Duodenal mucosa (tissue), 2 donors: ENCODE measurements at regions not wholly inside any gene's neighbourhood (a gene's known extent, or its start where the extent isn't known, plus 50 kb on each side); places are given as distances from the start of the nearest gene placed in this dataset.

Experiments used
- H3K27ac ChIP-seq: one replicate; pipeline ENCODE4 v1.7.0; 2013; ENCODE audit warnings: low read depth, low read length
- H3K27me3 ChIP-seq, 2 donors: one replicate each; pipeline ENCODE4 v1.7.0; 2013; ENCODE audit warnings: low read length in 2 of 2, control low read depth in 1 of 2; ENCODE audit not compliant: insufficient read depth in 2 of 2, control insufficient read depth in 1 of 2
- H3K36me3 ChIP-seq, 2 donors: one replicate each; pipeline ENCODE4 v1.7.0; 2013; ENCODE audit warnings: low read length in 2 of 2, control low read depth in 1 of 2; ENCODE audit not compliant: insufficient read depth in 2 of 2, control insufficient read depth in 1 of 2
- H3K4me1 ChIP-seq, 2 donors: one replicate each; pipeline ENCODE4 v1.7.0; 2013; ENCODE audit warnings: low read length in 2 of 2, control low read depth in 1 of 2; ENCODE audit not compliant: insufficient read depth in 2 of 2, control insufficient read depth in 1 of 2
- H3K4me3 ChIP-seq, 2 donors: one replicate each; pipeline ENCODE4 v1.7.0; 2013; ENCODE audit warnings: low read length in 2 of 2, low read depth in 1 of 2
- H3K9ac ChIP-seq, 2 donors: one replicate each; pipeline ENCODE4 v1.7.0; 2013; ENCODE audit warnings: low read length in 2 of 2, low read depth in 1 of 2
- H3K9me3 ChIP-seq, 2 donors: one replicate each; pipeline ENCODE4 v1.7.0; 2013; ENCODE audit warnings: low read length in 2 of 2, control low read depth in 1 of 2; ENCODE audit not compliant: control insufficient read depth in 1 of 2

DNA sequence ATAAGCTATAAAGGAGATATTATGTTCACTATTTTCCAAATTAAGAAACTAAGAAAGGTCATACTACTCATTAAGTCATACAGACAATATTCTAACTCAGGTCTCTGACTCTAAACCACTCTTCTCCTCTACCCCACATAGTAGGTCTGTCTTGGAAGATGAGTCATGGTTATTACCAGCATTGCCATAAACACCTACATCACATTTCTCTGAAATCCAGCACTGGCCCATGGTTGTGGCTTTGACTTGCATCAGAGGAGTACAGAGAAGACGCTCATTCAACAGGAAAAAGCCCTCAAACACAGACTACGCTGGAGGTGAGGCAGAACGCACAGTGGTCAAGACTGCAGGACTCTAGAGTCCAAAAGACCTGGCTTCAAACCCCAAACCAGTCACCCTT, 476.8 kb downstream of the COG6 start:
- H3K4me1 ChIP-seq = no peaks in the 10 kb centered on the region
- H3K4me3 ChIP-seq = no peak overlapping the region
- no peaks in the 10 kb centered on the region for H3K36me3 ChIP-seq
- no peak overlapping the region for H3K27ac ChIP-seq
- peaks cover 0 to 5% of the 10 kb centered on the region in 2 donors for H3K9me3 ChIP-seq
- no peaks in the 10 kb centered on the region for H3K27me3 ChIP-seq
- H3K9ac ChIP-seq = no peak overlapping the region

DNA sequence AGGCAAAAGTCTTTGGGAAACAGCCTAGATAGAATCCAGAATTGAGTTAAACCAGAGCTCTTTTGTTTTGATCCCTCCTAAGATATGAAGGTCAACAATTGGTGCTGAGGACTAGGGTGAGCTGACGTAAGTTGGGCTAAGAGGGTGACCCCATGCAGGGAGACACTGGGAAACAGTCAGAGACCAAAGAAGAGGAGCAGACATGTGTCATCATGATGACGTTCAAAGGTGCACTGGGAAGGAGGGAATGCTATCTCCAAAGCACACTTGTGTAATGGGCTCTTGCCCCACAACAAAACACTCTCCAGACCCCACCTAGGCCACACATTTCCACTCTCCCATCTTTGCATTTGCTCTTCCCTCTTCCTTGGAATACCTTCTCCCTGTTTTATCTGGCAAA, 481.4 kb downstream of the COG6 start:
- no peaks in the 10 kb centered on the region for H3K4me1 ChIP-seq
- no peak overlapping the region for H3K4me3 ChIP-seq
- H3K9ac ChIP-seq = no peak overlapping the region
- H3K9me3 ChIP-seq = no peaks in the 10 kb centered on the region
- no peak overlapping the region for H3K27ac ChIP-seq
- H3K27me3 ChIP-seq = no peaks in the 10 kb centered on the region
- no peaks in the 10 kb centered on the region for H3K36me3 ChIP-seq

DNA sequence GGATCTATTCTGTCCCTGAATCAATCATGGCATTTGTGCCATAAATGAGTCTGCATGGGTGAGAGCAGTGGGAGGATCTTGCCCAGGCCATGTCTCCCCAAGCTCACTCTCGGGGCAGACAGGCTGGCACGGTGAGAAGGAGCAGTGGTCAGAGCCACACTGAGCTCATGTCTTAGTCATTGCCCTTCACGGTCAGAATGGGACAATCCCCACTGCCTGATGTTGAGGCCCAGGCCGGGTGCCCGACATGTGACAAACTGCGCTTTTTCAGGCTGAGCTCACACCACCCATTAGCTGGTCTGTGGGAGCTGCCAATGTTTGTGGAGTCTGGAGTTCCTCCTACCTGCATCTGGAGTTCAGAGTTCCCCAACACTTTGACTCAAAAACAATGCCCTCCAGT, 481.9 kb downstream of the COG6 start:
- Histone ChIP-seq H3K9me3 (no peaks in the 10 kb centered on the region), H3K9ac (no peak overlapping the region), H3K4me3 (no peak overlapping the region), H3K36me3 (no peaks in the 10 kb centered on the region), H3K27ac (no peak overlapping the region), H3K27me3 (no peaks in the 10 kb centered on the region), H3K4me1 (no peaks in the 10 kb centered on the region)

GRCh38 chr13:40139896-40140520, 484.5 kb downstream of the COG6 start:
- Histone ChIP-seq H3K4me1 (no peaks in the 10 kb centered on the region), H3K4me3 (no peak overlapping the region), H3K27ac (no peak overlapping the region), H3K36me3 (no peaks in the 10 kb centered on the region), H3K9me3 (no peaks in the 10 kb centered on the region), H3K27me3 (no peaks in the 10 kb centered on the region), H3K9ac (no peak overlapping the region)

GRCh38 chr13:40141859-40142555, 486.5 kb downstream of the COG6 start:
- Histone ChIP-seq H3K4me1 (no peaks in the 10 kb centered on the region), H3K9me3 (no peaks in the 10 kb centered on the region), H3K36me3 (no peaks in the 10 kb centered on the region), H3K27ac (no peak overlapping the region), H3K4me3 (no peak overlapping the region), H3K27me3 (no peaks in the 10 kb centered on the region), H3K9ac (no peak overlapping the region)

GRCh38 chr13:40143106-40143505, 487.6 kb downstream of the COG6 start:
- Histone ChIP-seq H3K4me1 (no peaks in the 10 kb centered on the region), H3K9me3 (no peaks in the 10 kb centered on the region), H3K27me3 (no peaks in the 10 kb centered on the region), H3K27ac (no peak overlapping the region), H3K9ac (no peak overlapping the region), H3K4me3 (no peak overlapping the region), H3K36me3 (no peaks in the 10 kb centered on the region)

- no peaks in the 10 kb centered on the region for H3K9me3 ChIP-seq
- no peak overlapping the region for H3K9ac ChIP-seq
- H3K4me3 ChIP-seq = no peak overlapping the region
- no peaks in the 10 kb centered on the region for H3K27me3 ChIP-seq
- H3K4me1 ChIP-seq = no peaks in the 10 kb centered on the region
- no peaks in the 10 kb centered on the region for H3K36me3 ChIP-seq
- no peak overlapping the region for H3K27ac ChIP-seq
Observed at GRCh38 chr13:40143559-40143958, 488.1 kb downstream of the COG6 start.

DNA sequence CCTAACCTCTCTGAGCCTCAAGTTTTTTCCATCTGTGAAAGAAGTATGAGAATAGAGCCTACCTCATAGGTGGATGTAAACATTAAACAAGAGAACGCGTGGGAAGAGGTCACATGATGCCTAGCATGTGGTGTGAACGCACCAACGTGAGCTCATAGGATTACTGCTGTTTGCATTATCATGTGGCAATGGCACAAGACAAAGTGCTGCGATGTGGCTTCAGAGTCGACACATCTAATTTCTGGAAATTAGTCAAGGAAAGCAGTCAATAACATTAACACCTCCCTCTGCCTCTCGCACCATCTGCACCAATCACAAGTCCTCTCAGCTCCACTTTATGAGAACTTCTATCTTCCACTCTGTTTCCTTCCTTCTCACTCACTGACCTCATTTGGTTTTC, 489.7 kb downstream of the COG6 start:
- Histone ChIP-seq H3K4me3 (no peak overlapping the region), H3K9ac (no peak overlapping the region), H3K36me3 (no peaks in the 10 kb centered on the region), H3K27me3 (no peaks in the 10 kb centered on the region), H3K4me1 (no peaks in the 10 kb centered on the region), H3K27ac (no peak overlapping the region), H3K9me3 (no peaks in the 10 kb centered on the region)

- Histone ChIP-seq H3K9ac (no peak overlapping the region), H3K36me3 (no peaks in the 10 kb centered on the region), H3K9me3 (no peaks in the 10 kb centered on the region), H3K4me3 (no peak overlapping the region), H3K27ac (no peak overlapping the region), H3K27me3 (no peaks in the 10 kb centered on the region), H3K4me1 (no peaks in the 10 kb centered on the region)
Observed at GRCh38 chr13:40146063-40146462, 490.6 kb downstream of the COG6 start.

- H3K36me3 ChIP-seq = no peaks in the 10 kb centered on the region
- H3K9ac ChIP-seq = no peak overlapping the region
- H3K4me3 ChIP-seq = no peak overlapping the region
- H3K27ac ChIP-seq = no peak overlapping the region
- no peaks in the 10 kb centered on the region for H3K27me3 ChIP-seq
- no peaks in the 10 kb centered on the region for H3K9me3 ChIP-seq
- no peaks in the 10 kb centered on the region for H3K4me1 ChIP-seq
Observed at GRCh38 chr13:40146611-40147117, 491.2 kb downstream of the COG6 start.
